GM12872 (cell line): ENCODE measurements at regions not wholly inside any gene's neighbourhood (a gene's known extent, or its start where the extent isn't known, plus 50 kb on each side); places are given as distances from the start of the nearest gene placed in this dataset.

Experiments
- TF ChIP-seq, protein P1 (sequence below): IDR thresholded peaks from 3 replicates; pipeline ENCODE4 v1.5.1; 2011; ENCODE audit warnings: low read depth, mild to moderate bottlenecking, low read length, moderate library complexity; ENCODE audit not compliant: insufficient read depth

DNA sequence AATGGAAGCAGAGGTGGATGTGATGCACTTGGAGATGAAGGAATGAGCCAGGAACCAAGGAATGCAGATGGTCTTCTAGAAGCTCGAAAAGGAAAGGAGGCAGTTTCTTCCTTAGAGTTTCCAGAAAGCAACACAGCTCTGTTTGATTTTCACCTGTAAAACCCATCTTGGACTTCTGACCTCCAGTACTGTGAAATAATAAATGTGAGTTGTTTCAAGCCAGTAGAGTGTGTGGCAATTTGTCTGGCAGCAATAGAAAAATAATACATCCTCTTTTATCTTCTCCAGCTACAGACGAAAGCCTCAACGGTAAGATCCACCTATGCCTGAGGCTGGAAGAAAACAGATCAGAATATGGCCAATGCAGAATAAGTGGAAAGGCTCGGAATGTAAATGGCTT lies 199.7 kb downstream of the HINT1 start:
- TF ChIP-seq, protein P1, sequence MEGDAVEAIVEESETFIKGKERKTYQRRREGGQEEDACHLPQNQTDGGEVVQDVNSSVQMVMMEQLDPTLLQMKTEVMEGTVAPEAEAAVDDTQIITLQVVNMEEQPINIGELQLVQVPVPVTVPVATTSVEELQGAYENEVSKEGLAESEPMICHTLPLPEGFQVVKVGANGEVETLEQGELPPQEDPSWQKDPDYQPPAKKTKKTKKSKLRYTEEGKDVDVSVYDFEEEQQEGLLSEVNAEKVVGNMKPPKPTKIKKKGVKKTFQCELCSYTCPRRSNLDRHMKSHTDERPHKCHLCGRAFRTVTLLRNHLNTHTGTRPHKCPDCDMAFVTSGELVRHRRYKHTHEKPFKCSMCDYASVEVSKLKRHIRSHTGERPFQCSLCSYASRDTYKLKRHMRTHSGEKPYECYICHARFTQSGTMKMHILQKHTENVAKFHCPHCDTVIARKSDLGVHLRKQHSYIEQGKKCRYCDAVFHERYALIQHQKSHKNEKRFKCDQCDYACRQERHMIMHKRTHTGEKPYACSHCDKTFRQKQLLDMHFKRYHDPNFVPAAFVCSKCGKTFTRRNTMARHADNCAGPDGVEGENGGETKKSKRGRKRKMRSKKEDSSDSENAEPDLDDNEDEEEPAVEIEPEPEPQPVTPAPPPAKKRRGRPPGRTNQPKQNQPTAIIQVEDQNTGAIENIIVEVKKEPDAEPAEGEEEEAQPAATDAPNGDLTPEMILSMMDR: no peak

DNA sequence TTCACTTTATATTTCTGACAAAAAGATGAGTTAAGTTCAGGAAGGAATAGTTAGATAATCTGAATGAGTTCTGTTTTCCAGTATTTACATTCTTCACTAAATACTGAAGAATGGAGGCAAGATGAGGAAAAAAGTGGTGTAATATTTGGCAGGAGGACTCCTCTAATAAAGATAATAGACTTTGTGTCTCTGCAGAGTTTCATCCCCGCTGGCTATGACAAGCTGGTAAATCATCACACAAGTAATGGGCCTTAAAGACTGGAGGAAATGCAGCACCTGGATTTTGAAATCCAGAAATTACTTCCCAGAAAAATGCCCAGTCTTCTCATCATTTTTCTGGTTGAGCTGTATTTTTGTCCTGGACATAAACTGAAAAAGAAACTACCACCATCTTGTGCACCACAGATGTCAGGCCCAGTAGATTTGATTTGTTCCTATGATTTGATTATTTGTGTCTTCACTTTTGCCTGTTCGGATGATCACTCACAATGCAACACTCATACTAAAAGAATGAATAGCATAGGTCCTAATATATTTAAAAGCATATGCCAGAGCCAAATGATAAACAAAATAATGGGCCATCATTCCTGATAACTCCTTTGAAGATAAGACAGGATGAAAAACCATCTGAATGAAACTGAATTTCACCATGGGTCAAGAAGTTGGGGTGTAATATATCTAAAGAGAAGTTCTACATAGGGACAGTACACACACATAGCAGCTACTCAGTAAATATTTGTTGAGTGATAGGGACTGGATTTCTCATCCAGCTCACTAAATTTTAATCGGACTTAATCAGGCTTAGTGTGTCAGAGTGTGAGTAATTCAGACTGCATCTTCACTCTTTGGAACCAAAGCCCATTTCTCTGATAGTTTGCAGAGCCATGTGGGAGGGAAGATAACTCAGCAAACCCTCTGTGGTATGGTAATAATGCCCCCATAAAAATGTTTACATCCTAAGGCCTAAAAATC lies 200.5 kb downstream of the HINT1 start:
- TF ChIP-seq, protein P1: no peak

DNA sequence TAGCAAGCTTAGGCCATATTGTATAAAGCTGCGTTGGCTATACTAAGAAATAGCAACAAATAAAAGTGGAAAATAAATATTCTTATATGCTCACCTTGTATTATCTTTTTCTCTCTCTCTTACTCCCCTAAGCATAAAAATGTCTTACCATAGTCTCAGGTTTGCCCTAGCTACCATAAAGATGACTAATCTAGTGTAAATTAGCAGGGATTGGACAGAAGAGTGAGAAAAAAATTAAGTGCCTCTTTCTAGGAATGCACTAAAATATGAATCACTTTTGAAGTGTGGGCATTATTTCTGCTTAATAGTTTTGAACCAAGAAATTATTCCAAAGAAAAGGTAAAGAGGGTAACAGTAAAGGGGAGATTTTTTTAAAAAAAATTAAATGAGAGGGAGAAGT lies 201.3 kb downstream of the HINT1 start:
- TF ChIP-seq, protein P1: no peak

DNA sequence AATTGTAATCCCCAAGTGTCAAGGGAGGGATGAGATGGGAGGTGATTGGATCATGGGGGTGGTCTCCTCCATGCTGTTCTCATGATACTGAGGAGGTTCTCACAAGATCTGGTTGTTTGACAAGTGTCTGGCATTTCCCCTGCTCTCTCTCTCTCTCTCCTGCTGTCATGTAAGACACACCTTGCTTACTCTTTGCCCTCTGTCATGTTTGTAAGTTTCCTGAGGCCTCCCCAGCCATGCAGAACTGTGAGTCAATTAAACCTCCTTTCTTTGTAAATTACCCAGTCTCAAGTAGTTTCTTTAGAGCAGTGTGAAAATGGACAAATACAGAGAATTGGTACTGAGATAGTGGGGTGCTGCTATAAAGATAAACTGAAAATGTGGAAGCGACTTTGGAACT lies 207.9 kb downstream of the HINT1 start:
- TF ChIP-seq, protein P1: no peak

DNA sequence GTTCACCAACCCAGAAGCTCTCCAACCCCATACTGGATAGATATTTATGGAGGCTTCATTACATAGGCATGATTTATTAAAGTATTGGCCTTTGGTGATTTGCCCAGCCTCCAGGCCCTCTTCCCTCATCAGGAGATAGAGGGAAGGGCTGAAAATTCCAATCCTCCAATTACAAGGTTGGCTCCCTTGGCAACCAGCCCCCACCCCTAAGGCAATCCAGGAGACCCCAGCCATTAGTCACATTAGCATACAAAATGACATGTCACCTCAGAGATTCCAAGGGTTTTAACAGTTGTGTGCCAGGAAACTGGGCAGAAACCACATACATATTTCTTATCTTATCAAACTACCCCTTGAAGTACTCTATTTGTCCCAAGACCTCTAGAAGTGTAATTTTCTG lies 210.0 kb downstream of the HINT1 start:
- TF ChIP-seq, protein P1: no peak

DNA sequence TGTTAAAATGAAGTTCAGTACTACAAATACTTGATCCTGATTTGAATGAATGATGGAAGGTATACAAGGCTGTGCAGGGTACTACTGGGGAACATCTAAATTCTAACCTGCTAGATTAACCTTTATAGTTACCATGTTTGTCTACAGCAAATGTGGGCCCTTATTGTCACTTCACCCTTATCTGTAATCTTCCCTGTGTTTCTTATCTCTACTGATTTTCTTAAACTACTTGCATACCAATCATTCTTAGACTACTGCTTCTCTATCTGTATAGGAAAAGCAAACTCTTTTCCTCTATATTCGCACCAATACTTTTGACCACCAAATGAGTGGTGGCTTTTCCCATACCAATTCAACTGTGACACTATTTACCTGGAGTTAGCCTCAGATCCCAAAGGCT lies 210.7 kb downstream of the HINT1 start:
- TF ChIP-seq, protein P1: no peak

DNA sequence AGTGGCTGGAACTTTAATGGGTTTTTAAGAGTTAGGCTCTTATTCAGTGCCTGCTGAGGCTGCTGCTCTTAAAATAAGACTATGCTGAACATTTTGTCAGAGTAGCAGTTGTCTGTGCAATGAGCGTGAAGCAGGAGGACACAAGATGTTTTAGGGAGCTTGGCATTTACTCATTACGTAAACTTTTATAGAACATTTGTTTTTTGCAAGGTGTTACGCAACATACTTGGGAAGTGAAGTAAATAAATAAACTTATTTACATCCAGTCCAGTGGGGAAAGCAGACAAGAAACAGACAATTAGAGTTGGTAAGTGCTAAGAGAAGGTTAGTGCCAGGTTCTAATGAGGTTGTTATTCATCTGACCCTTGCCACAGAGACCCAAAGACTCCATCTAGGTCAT lies 226.0 kb downstream of the HINT1 start:
- TF ChIP-seq, protein P1: no peak
